ENCODE measurements at regions not wholly inside any gene's neighbourhood (a gene's known extent, or its start where the extent isn't known, plus 50 kb on each side); places are given as distances from the start of the nearest gene placed in this dataset.

DNA sequence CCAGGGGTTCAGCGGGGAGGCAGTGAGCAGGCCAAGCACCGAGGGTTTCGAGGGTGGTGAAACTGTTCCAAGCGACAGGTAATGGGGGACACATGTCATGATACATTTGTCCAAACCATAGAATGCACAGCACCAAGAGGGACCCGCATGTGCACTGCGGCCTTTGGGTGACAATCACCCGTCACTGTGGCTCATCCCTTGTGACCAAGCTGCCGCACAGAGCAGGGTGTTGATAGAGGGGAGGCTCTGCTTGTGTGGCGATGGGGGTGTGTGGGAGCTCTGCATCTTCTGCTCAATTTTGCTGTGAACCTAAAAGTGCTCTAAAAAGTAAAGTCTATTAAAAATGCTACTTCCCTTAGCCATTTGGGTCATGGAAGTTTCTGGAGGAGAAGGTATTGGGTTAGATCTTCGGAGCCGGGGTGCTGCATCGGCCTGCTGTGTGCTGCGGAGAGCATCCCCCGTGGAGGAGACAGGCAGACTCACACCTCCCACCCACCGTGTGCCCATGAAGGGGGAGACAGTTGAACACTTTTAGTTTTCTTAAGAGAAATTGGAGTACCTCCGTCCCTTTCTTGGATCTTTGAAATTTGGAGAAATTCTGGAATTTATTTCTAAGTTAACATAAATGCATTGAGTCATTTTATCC lies 280.4 kb upstream of the IRX2 start:
- no peak for DNase-seq

DNA sequence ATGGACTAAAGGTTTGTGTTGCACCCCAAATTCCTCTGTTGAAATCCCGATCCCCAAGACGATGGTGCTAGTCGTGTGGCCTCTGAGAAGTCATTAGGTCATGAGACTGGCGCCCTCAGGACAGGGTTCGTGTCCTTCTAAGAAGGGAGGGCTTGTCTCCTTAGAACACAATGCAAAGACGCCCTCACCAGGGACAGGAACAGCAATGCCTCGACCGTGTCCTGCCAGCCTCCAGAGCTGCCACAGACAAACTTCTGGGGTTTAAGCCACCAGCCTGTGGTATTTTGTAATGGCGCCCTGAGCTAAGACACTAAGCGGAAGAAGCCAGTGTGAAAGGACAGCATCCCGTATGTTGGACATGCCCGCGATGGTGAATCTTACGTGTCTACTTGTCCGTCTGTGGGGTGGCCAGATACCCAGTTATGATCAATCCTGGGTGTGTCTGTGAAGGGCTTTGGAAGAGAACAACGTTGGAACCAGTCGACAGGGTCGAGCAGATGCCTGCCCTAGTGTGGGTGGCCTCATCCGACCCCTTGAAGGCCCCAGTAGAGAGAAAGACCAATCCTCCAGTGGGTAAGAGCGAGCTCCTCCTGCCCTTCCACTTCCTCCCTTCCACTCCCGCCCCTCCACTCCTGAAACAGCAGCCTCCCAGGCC lies 279.2 kb upstream of the IRX2 start:
- no peak for DNase-seq

DNA sequence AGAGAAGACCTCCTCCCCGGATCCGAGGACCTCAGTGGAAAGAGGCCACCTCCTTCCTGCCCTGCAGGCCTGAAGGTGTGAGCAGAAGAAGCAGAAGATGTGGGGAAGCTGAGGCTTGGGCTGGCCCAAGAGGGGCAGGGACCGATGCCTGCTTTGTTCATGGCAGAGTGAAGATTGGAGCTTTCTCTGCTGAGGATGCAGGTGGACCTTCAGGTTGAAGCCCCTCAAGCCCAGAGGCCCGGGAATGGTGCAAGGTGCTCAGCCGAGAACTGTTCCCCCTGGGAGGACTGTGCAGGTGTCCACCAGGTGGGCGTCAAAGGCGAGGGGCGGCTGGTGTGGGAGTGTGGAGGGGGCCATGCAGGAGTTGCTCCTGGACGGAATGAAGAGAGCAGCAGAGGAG lies 277.9 kb upstream of the IRX2 start:
- DNase-seq = no peak

DNA sequence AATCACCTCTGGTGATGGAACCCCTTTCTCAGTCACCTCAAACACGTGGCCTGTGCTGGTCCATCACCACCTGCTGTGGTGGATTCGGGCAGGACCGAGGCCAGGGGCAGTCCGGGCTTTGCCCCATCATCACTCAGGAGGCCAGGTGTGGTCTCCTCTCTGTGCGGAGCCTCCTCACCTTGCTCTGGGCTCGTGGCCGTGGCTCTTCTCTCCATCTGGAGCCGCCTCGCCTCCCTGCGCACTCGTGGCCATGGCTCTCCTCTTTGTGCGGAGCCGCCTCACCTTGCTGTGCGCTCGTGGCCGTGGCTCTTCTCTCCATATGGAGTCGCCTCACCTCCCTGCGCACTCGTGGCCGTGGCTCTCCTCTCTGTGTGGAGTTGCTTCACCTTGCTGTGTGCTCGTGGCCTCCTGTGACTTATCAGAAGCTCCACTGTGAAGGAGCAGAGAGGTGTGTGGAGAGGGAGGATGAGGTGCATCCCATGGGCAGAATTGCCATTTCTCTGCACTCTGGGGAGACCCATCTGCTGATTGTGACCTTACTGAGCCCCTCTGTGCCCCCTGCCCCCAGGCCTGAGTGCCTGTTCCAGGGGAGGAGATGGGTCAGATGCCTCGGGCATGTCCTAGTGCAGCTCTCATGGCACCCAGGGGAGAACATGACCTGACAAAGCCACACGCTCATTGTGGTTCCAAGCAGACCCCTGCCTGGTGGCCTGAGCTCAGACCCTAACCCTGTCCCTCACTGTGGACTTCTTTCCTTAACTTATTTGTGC lies 276.6 kb upstream of the IRX2 start:
- no peak for DNase-seq

DNA sequence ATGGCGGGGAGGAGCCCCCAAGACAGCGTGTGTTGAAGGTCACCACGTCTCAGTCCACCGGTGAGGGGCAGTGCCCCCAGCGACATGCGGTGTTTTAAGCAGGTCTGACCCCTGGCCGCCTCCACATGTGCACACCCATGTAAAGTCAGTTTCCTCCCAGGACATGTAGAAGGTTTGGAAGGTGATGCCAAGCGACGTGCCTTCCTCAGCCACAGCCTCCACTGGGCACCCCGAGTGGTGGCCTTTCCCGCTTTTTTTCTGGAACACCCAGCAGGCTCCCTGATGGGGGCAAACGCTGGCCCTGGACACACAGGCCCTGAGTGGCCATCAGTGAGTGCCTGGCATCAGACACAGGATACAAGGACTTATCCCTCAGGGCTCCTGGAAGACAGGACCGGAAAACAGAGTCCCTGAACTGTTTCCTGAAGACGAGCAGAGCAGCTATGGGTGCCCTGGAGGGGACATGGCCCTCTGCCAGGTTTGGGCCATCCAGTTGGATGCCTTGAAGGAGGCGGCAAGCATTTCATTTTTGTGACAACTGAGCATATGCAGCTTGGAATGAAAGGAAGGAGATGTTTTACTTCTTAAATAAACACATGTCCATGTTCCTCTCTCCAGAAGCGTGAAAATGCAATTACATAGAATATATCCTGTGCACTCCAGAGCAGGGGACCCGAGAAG lies 275.8 kb upstream of the IRX2 start:
- no peak for DNase-seq

DNA sequence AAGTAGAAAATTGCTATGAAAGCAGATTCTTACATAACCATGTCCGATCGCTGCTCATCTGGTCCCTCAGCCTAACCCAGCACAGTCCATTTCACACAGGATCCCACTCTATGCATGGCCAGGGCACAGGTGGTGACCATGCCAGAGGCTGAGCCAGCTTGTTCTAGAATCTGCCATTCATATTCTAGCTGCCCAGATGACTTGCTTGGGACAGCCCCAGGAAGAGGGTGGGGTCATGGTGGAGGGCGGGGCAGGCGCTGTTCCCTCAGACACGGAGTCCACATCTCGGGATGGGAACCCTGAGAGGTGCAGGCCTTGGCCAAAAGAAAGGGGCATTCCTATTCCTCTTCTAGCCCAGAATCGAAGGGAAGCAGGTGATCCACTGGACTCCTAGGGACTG lies 275.2 kb upstream of the IRX2 start:
- no peak for DNase-seq

DNA sequence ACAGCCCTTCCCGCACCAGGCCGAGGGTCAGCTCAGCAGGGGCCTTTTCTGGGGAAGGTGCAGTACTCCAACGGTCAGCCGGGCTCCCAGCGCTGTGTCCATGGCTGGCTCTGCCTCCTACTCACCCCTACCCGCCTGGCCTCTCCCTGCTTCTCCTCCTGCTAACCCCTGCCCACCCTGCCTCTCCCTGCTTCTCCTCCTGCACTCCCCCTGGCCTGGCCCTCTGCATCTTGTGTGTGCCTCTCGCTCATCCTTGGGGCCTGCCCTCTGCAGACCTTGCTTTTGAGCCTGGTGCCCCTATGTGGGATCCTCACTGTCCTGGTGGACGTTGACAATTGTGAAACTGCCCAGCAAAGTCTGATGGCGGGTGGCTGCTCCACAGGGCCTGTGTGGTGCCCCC lies 274.6 kb upstream of the IRX2 start:
- DNase-seq = no peak

DNA sequence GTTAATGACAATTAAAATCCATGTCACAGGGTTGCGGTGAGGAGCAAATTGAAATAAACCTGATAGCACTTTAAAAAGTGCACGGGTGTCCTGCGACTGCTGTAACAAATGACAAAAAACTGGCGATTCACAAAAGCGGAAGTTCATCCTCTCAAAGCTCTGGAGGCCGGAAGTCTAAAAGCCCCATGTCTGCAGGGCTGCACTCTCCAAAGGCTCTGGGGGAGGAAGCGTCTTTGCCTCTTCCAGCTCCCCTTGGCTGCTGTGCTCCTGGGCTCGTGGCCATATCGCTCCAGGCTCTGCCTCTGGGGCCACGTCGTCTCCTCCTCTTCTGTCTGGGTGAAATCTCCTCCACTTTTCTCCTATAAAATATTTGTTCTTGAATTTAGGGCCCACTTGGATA lies 273.9 kb upstream of the IRX2 start:
- DNase-seq = no peak

DNA sequence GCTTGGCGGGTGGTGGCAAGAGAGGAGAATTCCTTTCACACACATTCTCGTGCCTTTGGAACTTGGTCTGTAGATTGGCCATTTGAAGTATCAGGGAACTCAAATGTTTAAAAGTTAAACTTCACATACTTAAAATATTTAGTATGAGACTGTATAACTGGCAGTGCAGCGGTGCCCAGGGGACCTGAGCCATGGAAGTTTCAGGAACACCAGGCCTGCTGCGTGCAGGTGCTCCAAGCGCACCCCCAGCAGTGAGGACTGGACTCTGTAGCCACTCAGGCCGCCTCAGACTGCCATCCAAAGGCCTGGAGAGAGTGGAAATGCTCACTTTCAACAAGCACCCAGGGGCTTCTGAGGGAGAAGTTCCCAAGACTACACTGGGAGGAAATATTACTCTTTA lies 273.5 kb upstream of the IRX2 start:
- no peak for DNase-seq

DNA sequence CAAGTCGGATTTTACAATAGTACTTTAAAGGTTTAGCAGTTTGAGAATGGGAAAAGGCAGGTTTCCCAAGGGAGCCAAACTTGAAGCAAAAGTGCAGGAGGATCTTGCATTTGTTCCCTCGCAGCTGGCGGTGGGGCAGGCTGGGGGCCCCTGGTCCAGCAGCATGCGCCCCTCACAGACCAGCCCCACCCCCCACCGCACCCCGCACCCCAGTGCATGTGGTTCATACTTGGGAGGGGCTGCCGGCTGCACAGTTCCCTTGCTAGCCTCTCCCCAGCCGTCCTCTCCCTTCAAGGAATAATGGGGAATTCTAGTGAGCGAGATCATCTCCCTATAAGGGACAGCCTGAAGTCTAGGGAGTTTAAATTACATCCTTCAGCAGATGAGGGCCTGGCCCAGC lies 273.1 kb upstream of the IRX2 start:
- DNase-seq = no peak

DNA sequence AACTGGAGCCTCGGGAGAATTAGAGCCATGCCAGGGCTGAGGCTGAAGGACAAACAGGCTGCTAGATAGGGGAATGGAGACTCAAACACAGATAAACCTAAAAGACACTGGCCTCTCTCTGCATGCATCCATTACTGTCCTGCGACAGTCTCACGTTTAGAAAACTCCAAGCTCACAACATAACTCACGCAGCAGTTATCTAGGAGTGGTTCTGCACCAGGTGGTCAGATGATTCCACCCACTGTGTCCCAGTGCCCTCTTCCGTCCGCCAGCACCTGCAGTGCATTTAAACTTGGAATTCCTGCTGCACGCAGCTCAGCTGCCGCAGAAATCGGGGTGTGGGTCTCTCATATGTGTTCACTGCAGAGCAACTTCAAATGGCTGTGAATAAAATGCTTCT lies 272.6 kb upstream of the IRX2 start:
- no peak for DNase-seq

DNA sequence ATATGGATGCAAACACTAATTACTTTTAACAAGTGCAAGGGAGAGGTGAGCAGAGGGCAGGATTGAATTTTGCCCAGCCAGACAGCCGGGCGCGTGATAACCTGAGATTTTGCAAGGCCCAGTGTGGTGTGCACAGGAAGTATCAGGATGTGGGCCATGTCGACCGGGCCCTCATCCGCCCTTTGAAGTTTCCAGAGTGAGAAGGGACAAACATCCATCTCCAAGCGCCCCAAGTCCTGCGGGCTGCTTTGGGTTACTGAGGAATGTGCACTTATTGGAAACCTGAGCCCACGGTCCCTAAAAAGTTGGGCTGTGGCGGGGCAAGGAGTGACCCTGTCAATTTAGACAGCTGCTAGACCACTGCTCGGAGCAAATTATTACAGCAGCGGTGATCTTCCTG lies 272.2 kb upstream of the IRX2 start:
- DNase-seq = no peak

DNA sequence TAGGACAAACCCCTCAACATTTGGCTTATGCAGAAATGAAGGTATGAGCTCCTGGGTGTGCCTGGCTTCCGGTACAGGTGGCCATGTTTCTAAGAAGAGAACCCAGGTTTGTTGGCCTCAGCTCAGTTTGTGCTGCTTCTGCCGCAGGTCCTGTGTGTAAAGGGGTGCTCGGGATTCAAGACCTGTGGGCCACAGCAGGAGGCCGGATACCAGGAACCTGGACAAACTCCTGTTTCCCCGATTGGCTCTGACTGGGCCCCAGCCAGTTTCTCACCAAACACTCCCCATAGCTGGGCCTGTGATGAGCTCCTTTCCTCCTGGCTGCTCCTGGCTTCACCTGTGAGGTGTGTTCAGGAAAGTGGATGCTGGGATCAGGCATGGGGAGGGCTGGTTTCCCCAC lies 271.2 kb upstream of the IRX2 start:
- no peak for DNase-seq

DNA sequence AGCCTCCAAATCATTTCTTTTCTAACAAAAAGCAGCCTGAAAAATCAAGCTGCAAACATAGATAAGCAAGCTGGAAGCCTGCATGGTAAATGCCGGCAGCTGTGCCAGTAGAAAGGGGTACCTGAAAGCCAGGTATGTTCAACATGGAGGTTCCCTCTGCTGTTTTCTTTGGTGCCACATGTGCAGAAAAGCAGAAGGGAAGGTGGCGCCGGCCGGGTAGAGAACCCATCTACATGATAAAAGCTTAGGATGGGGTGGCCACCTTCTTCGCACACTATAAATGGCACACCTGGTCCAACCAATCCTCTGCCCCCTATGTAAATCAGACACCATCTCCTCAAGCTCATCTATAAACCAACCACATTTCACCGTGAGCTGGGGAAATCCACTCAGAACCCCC lies 268.9 kb upstream of the IRX2 start:
- no peak for DNase-seq

DNA sequence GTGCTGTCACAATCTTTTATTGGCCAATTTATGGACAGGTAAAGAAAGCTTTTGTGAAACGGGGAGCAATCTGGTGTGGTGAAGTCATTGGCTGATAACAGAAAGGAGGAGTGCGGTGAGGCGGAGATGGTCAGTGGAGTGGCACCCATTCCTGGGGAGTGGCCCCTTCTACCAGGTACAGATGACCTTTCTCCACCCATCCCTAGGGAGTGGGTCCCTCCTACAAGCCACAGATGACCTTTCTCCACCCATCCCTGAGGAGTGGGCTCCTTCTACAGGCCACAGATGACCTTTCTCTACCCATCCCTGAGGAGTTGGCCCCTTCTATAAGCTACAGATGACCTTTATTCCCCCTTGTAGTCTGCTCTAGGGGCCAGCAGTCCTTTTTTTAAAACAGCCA lies 267.6 kb upstream of the IRX2 start:
- no peak for DNase-seq

DNA sequence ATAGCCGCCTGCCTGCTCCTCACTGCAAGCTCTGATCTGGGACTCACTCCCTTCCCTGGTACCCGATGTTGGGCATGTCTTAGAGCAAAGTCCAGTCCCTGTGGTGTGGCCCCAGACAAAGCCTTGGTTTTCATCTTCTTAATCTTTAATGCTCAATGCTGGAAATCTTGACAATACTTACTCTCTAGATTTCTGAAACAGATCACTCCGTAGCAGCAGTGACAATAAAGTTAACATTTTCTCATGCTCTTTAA lies 260.2 kb upstream of the IRX2 start:
- DNase-seq = no peak

DNA sequence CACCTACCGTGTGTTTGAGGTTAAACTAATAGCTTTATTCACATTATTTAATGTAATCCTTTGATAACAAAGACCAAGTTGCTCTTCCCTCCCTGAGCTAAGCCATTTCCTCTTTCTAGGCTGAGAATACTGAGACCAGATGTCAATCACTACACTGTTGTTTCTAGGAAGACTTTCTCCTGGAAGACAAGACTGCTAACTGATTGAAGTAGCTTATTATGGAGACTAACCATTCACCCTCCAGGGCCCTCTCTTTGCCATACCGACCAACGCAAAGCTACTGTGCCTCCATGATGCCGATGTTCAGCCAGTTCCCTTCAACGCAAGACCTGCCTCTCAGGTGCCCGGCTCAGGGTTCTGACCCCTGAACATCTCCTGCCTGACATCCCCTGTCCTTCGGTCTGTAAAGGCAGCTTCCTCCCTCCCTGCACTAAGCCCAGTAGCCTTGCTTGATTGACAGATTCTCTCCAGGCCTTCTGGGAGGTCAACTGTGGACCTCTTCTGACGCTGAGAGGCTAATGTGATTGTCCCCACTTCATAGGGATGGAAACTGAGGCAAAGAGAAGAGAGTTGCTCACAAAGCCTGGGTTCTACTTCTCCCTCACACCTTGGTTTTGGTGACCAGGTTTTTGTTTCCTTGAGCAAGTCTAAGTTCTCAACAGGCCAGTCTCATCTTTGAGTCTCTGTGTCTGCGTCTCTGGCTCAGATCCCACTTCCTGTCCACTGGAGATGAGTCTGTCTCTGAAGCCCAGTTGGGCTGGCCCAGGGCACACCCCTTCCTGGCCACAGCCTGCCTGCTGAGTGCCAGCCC lies 259.7 kb upstream of the IRX2 start:
- no peak for DNase-seq

DNA sequence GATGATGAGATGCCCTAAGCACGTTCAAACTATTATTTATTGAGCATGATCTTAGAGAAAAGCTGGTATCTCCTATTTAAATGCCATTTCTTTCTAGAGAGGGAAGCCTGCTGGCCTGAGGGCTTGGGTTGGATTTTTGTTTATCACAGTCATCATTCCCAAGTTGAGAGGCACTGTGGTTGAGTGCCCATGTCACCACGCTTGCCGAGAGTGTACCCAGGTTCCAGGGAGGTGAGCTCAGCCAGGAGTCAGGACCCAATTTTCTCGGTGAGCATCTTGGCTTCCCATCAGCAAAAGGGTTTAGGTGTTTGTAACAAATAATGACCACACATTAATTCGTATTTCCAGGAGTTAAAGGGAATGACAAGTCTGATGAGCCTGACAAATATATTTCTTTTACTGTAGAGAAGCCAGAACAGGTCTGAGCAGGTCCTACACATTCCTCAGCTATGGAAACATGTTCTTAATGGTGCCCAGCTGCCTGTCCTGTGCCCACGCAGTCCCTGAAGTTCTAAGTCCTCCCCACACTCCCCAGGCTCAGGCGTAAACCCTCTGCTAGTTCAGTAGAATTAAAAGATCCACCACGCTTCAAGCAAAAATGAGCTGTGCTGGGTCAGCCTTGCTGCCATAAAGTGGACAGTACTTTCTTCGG lies 258.9 kb upstream of the IRX2 start:
- DNase-seq = no peak

DNA sequence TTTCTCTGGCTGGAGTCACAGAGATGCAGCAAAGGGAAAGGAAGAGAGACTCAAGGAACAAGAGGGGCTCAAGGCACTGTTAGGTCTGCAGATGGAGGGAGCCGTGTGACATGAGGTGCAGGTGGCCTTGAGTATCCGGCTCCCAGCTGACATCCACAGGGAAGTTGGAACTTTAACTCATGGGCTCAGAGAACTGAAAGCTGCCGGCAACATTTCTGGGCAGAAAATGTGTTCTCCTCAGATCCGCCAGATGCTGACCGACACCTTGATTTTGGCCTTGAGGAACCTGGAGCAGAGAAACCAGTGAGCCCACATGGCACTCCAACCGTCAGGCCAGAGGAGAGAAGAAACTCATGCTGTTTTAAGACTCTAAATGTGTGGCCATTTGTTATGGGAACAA lies 258.1 kb upstream of the IRX2 start:
- DNase-seq = no peak

DNA sequence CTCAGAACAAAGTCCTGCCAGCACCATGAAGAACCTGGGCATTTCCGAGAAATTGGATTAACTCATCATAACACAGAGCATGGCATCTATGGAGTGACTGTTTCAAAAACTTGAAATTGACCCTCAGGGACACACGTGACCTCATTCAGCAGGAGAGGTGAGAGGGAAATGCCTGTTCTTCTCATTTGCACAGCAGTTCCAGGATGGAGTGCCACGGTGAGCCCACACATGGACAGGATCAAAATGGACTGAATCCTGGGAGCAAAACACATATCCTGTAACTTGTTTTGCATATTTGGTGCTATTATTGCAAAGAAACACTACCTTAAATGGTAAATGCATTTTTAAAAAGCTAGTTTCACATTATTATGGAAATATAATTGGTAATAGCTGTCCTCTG lies 256.1 kb upstream of the IRX2 start:
- DNase-seq = no peak

DNA sequence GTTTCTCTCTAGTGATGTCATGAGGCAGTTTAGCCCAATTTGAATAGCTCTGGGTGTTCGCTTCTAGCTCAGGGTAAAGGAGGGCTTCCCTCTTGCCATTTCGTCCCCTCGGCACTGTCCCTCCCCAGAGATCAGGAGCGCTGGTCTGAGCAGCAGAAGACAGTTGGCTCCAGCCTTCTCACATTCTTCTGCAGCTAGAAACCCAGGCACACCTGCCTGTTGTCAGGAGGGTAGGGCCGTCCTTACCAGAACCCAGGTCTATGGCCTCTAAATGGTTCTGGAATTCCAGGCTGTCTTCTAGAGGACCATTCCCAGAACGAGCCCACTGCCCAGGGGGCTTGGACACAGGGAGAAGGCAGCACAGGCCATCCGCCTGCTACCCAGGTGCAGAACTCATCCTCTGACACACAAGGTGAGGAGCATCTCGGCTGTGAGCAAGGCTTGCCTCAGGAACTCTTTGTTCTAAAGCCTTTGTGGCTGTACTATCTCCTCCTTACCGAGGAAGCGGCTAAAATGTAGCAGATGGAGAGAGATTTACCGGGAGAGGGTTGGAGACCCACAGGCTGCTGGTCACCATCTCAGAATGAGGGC lies 255.6 kb upstream of the IRX2 start:
- DNase-seq = no peak

DNA sequence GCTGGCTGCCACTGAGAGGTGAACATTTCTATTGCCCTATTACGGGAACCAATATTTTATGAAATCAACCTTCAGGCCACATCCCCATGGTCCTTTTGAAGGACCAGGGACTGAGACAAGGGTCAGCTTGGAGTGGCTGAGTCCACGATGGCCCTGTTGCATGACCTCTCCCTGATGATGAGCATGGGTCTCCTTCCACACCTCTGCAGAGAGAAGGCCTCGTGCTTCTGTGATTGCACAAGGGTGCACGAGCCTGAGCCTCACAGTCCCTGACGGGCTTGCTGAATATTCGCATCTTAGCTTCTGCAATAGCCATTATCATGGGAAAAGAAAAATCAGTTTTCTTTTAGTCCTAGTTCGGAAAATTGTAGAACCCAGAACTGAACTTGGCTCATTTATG lies 255.0 kb upstream of the IRX2 start:
- no peak for DNase-seq

All from DMS79 (cell line).